Loucy (cell line): ENCODE measurements at regions not wholly inside any gene's neighbourhood (a gene's known extent, or its start where the extent isn't known, plus 50 kb on each side); places are given as distances from the start of the nearest gene placed in this dataset.

Experiments
- EZH2phosphoT487 ChIP-seq: fragments of 200-600 bp; IDR thresholded peaks from 2 replicates; pipeline ENCODE4 v1.6.1; 2018; ENCODE audit warnings: antibody characterized with exemption, mild to moderate bottlenecking, moderate library complexity, borderline replicate concordance
- TF ChIP-seq, protein P1 (sequence below): fragments of 200-600 bp; sonication (generic); conservative IDR thresholded peaks from 2 replicates; pipeline ENCODE4 v1.5.1; 2014; ENCODE audit warnings: mild to moderate bottlenecking, antibody characterized with exemption, low read length

DNA sequence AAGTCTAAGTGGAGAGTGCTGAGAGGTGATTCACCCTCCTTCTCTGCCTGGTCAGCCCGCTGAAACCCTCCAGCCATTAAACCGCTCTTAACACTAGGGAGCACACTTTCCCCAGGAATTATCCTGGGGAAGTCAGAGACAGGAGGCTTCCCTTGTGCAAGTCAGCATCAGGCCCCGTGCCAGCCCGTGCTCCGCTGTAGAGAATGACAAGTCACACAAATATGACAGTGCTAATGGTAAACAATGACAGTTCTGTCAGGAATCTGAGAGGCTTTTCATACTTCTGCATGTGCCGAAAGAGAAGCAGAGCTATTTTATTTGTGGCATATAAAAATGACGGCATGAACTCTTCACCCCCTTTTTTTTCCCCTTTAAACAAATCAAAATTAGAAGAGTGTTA is 816.9 kb upstream of the SLC10A2 start:
- TF ChIP-seq, protein P1, sequence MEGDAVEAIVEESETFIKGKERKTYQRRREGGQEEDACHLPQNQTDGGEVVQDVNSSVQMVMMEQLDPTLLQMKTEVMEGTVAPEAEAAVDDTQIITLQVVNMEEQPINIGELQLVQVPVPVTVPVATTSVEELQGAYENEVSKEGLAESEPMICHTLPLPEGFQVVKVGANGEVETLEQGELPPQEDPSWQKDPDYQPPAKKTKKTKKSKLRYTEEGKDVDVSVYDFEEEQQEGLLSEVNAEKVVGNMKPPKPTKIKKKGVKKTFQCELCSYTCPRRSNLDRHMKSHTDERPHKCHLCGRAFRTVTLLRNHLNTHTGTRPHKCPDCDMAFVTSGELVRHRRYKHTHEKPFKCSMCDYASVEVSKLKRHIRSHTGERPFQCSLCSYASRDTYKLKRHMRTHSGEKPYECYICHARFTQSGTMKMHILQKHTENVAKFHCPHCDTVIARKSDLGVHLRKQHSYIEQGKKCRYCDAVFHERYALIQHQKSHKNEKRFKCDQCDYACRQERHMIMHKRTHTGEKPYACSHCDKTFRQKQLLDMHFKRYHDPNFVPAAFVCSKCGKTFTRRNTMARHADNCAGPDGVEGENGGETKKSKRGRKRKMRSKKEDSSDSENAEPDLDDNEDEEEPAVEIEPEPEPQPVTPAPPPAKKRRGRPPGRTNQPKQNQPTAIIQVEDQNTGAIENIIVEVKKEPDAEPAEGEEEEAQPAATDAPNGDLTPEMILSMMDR = no peak
- TF ChIP-seq EZH2phosphoT487 = no peak
